HEK293 (cell line): ENCODE measurements at regions not wholly inside any gene's neighbourhood (a gene's known extent, or its start where the extent isn't known, plus 50 kb on each side); places are given as distances from the start of the nearest gene placed in this dataset.

Experiments used
- OSR2 ChIP-seq: fragments of 450-650 bp; formaldehyde crosslinking; IDR thresholded peaks from 2 replicates; pipeline ENCODE4 v1.5.1; 2016; ENCODE audit warnings: missing biosample characterization, missing genetic modification characterization
- SP7 ChIP-seq: fragments of 450-650 bp; formaldehyde crosslinking; IDR thresholded peaks from 2 replicates; pipeline ENCODE4 v1.5.1; 2016; ENCODE audit warnings: missing biosample characterization, missing genetic modification characterization
- YY1 ChIP-seq: fragments of 450-650 bp; formaldehyde crosslinking; IDR thresholded peaks from 2 replicates; pipeline ENCODE4 v1.5.1; 2018; ENCODE audit warnings: missing biosample characterization, missing genetic modification characterization
- ZNF18 ChIP-seq: fragments of 450-650 bp; formaldehyde crosslinking; IDR thresholded peaks from 2 replicates; pipeline ENCODE4 v1.5.1; 2016; ENCODE audit warnings: missing biosample characterization, missing genetic modification characterization
- ZNF280D ChIP-seq: fragments of 450-650 bp; formaldehyde crosslinking; IDR thresholded peaks from 2 replicates; pipeline ENCODE4 v1.5.1; 2016; ENCODE audit warnings: missing biosample characterization, missing genetic modification characterization
- ZNF341 ChIP-seq: fragments of 450-650 bp; formaldehyde crosslinking; IDR thresholded peaks from 2 replicates; pipeline ENCODE4; 2016; ENCODE audit warnings: low read depth, missing biosample characterization, missing genetic modification characterization
- ZNF518A ChIP-seq: fragments of 450-650 bp; formaldehyde crosslinking; conservative IDR thresholded peaks from 2 replicates; pipeline ENCODE4 v1.5.1; 2016; ENCODE audit warnings: low read depth, missing biosample characterization, missing genetic modification characterization
- ZSCAN23 ChIP-seq: fragments of 450-650 bp; formaldehyde crosslinking; IDR thresholded peaks from 2 replicates; pipeline ENCODE4 v1.5.1; 2016; ENCODE audit warnings: missing biosample characterization, missing genetic modification characterization
- TF ChIP-seq, protein P1 (sequence below): sonication (generic); formaldehyde crosslinking; IDR thresholded peaks from 2 replicates; pipeline ENCODE4 v1.8.1; 2022; ENCODE audit warnings: mild to moderate bottlenecking, moderate library complexity, missing genetic modification reagents

DNA sequence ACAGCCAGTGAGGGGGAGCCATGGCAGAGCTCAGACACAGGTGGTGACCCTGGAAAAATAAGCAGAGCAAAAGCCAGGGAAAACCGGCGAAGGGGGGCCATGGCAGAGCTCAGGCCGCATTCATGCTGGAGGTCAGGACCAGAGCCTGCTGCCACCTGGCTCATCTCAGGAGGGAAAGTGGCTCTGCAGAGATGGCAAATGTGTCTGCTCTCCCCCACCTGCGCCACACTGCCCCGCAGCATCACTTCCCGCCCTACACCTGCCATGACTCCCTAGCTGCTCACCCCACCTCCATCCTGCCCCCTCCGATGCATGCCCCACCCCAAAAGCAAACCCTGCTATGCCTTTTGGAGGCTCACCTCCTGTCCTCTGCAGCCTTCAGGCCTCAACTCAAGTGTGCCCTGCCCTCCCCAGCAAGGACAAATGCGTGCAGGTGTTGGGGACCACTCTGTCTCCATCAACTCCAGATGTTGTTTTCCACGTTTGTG lies 123.2 kb upstream of the FGF3 start:
- TF ChIP-seq ZNF18 (no peak), ZNF280D (no peak), ZNF341 (tag by site-specific recombination) (no peak), ZNF518A (tag by site-specific recombination) (no peak), ZSCAN23 (no peak), OSR2 (tag by site-specific recombination) (no peak), YY1 (tag by site-specific recombination) (no peak), SP7 (tag by site-specific recombination) (no peak)
- TF ChIP-seq, protein P1, sequence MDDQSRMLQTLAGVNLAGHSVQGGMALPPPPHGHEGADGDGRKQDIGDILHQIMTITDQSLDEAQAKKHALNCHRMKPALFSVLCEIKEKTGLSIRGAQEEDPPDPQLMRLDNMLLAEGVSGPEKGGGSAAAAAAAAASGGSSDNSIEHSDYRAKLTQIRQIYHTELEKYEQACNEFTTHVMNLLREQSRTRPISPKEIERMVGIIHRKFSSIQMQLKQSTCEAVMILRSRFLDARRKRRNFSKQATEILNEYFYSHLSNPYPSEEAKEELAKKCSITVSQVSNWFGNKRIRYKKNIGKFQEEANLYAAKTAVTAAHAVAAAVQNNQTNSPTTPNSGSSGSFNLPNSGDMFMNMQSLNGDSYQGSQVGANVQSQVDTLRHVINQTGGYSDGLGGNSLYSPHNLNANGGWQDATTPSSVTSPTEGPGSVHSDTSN (CRISPR knock-in tag) = no peak
